Naive thymus-derived CD4-positive, alpha-beta T cell (primary cell): ENCODE measurements at regions not wholly inside any gene's neighbourhood (a gene's known extent, or its start where the extent isn't known, plus 50 kb on each side); places are given as distances from the start of the nearest gene placed in this dataset.

Experiments
- ATAC-seq: fragments of 150-1000 bp; cut with Tn5 transposase; 2 replicates; pipeline ENCODE4 v1.10.0; 2021; ENCODE audit warnings: mild to moderate bottlenecking, moderate library complexity
- CTCF ChIA-PET: fragments of 350-600 bp; sonication (Branson Sonifier 250); formaldehyde crosslinking; loops from one replicate; lab custom pipeline; 2021; ENCODE audit warnings: antibody characterized with exemption; lab: Charles Lee
- POLR2A ChIA-PET: fragments of 350-600 bp; sonication (Branson Sonifier 250); formaldehyde crosslinking; loops from one replicate; lab custom pipeline; 2021; ENCODE audit warnings: antibody characterized with exemption, inconsistent platforms; lab: Charles Lee
- DNase-seq, 9 donors: peaks; one replicate each; pipeline versions ENCODE4 v3.0.0 to v3.0.0-alpha.2; 2020 to 2022; ENCODE audit warnings: mixed read lengths in 1 of 9
- H3K27ac ChIP-seq: one replicate; pipeline ENCODE4 v1.7.0; 2013; ENCODE audit warnings: mild to moderate bottlenecking, low read depth, low read length, moderate library complexity
- H3K27me3 ChIP-seq, 2 donors: one replicate each; pipeline ENCODE4 v1.7.0; 2013; ENCODE audit warnings: low read length in 2 of 2, mild to moderate bottlenecking in 2 of 2, moderate library complexity in 2 of 2; ENCODE audit not compliant: control insufficient read depth in 2 of 2, insufficient read depth in 2 of 2
- H3K36me3 ChIP-seq, 3 experiments: 1 replicate in 2 of 3; 2 replicates in 1 of 3; pipeline ENCODE4 v1.7.0; 2013; ENCODE audit warnings: low read length in 3 of 3, mild to moderate bottlenecking in 3 of 3, moderate library complexity in 1 of 3; ENCODE audit not compliant: insufficient read depth in 3 of 3, control insufficient read depth in 2 of 3
- H3K4me1 ChIP-seq, 2 donors: one replicate each; pipeline ENCODE4 v1.7.0; 2013; ENCODE audit warnings: low read length in 2 of 2, mild to moderate bottlenecking in 2 of 2, moderate library complexity in 1 of 2; ENCODE audit not compliant: control insufficient read depth in 2 of 2, insufficient read depth in 2 of 2
- H3K4me3 ChIP-seq: 2 replicates; pipeline ENCODE4 v1.7.0; 2013; ENCODE audit warnings: mild to moderate bottlenecking, low read length
- H3K9me3 ChIP-seq, 3 experiments: 1 replicate in 2 of 3; 2 replicates in 1 of 3; pipeline ENCODE4 v1.7.0; 2013; ENCODE audit warnings: low read length in 3 of 3; ENCODE audit not compliant: control insufficient read depth in 2 of 3
- H3K27ac Mint-ChIP-seq, 9 donors: one replicate each; pipeline ENCODE4 v1.8.0; 2020 to 2022; ENCODE audit warnings: mixed read lengths in 9 of 9, mild to moderate bottlenecking in 8 of 9, moderate library complexity in 5 of 9, inconsistent platforms in 2 of 9
- H3K27me3 Mint-ChIP-seq, 5 donors: one replicate each; pipeline ENCODE4 v1.8.0; 2021 to 2022; ENCODE audit warnings: mixed read lengths in 5 of 5, mild to moderate bottlenecking in 1 of 5
- H3K36me3 Mint-ChIP-seq, 5 donors: one replicate each; pipeline ENCODE4 v1.8.0; 2020 to 2022; ENCODE audit warnings: mixed read lengths in 5 of 5, mild to moderate bottlenecking in 3 of 5, inconsistent platforms in 1 of 5
- H3K4me1 Mint-ChIP-seq, 7 donors: one replicate each; pipeline ENCODE4 v1.8.0; 2020 to 2022; ENCODE audit warnings: mixed read lengths in 7 of 7, mild to moderate bottlenecking in 3 of 7, inconsistent platforms in 1 of 7
- H3K4me3 Mint-ChIP-seq, 10 donors: one replicate each; pipeline ENCODE4 v1.8.0; 2020 to 2022; ENCODE audit warnings: mild to moderate bottlenecking in 10 of 10, mixed read lengths in 10 of 10, moderate library complexity in 6 of 10, inconsistent platforms in 2 of 10
- H3K9me3 Mint-ChIP-seq, 11 donors: one replicate each; pipeline ENCODE4 v1.8.0; 2020 to 2022; ENCODE audit warnings: mixed read lengths in 11 of 11, mild to moderate bottlenecking in 4 of 11, inconsistent platforms in 1 of 11, moderate library complexity in 1 of 11
- intact Hi-C, 2 donors: fragments of 100-400 bp; cut with micrococcal nuclease; formaldehyde crosslinking; loops; one replicate each; pipeline ENCODE4 v1.15.1; 2023

- Mint-ChIP-seq H3K9me3 (peaks cover 0 to 28% (median 9%) of the 10 kb centered on the region in 11 donors), H3K4me3 (no peak overlapping the region), H3K27me3 (no peaks in the 10 kb centered on the region), H3K4me1 (no peaks in the 10 kb centered on the region), H3K36me3 (no peaks in the 10 kb centered on the region), H3K27ac (no peak overlapping the region)
- Histone ChIP-seq H3K4me3 (no peak overlapping the region), H3K36me3 (no peaks in the 10 kb centered on the region), H3K9me3 (no peaks in the 10 kb centered on the region), H3K27ac (no peak overlapping the region), H3K4me1 (no peaks in the 10 kb centered on the region), H3K27me3 (no peaks in the 10 kb centered on the region)
- ChIA-PET POLR2A (no interaction called here), CTCF (no interaction called here)
- intact Hi-C loops = no loop called here
- ATAC-seq = no peak
- DNase-seq = no peak
These were observed 116.5 kb downstream of the NOL4 start for GRCh38 chr18:34108206-34108605.

- ChIA-PET POLR2A (no interaction called here), CTCF (no interaction called here)
- Histone ChIP-seq H3K36me3 (no peaks in the 10 kb centered on the region), H3K4me3 (no peak overlapping the region), H3K27ac (no peak overlapping the region), H3K4me1 (no peaks in the 10 kb centered on the region), H3K9me3 (no peaks in the 10 kb centered on the region), H3K27me3 (peaks cover 0 to 2% of the 10 kb centered on the region in 2 donors)
- H3K27ac Mint-ChIP-seq = no peak overlapping the region
- H3K4me1 Mint-ChIP-seq = no peaks in the 10 kb centered on the region
- intact Hi-C loops = no loop called here
- no peak for ATAC-seq
- no peaks in the 10 kb centered on the region for H3K36me3 Mint-ChIP-seq
- peaks cover 0 to 3% (median 0%) of the 10 kb centered on the region in 11 donors for H3K9me3 Mint-ChIP-seq
- H3K4me3 Mint-ChIP-seq = no peak overlapping the region
- DNase-seq = no peak
- H3K27me3 Mint-ChIP-seq = no peaks in the 10 kb centered on the region
These were observed 126.6 kb downstream of the NOL4 start for GRCh38 chr18:34098109-34098508.

- Histone ChIP-seq H3K4me3 (no peak overlapping the region), H3K9me3 (no peaks in the 10 kb centered on the region), H3K36me3 (no peaks in the 10 kb centered on the region), H3K27ac (no peak overlapping the region), H3K27me3 (peaks cover 0 to 2% of the 10 kb centered on the region in 2 donors), H3K4me1 (no peaks in the 10 kb centered on the region)
- intact Hi-C loops = no loop called here
- Mint-ChIP-seq H3K4me1 (no peaks in the 10 kb centered on the region), H3K4me3 (no peak overlapping the region), H3K27ac (no peak overlapping the region), H3K27me3 (no peaks in the 10 kb centered on the region), H3K9me3 (peaks cover 0 to 3% (median 0%) of the 10 kb centered on the region in 11 donors), H3K36me3 (no peaks in the 10 kb centered on the region)
- no peak for DNase-seq
- no peak for ATAC-seq
- CTCF ChIA-PET = interaction anchor here (0.8 kb wide), 1 partner anchor 426 kb away, joined by 3 read pairs; no protein-coding TSS in a partner anchor
- POLR2A ChIA-PET = no interaction called here
These were observed 127.4 kb downstream of the NOL4 start for GRCh38 chr18:34097312-34097711.

- intact Hi-C loops = no loop called here
- Histone ChIP-seq H3K9me3 (no peaks in the 10 kb centered on the region), H3K36me3 (no peaks in the 10 kb centered on the region), H3K27ac (no peak overlapping the region), H3K27me3 (no peaks in the 10 kb centered on the region), H3K4me1 (no peaks in the 10 kb centered on the region), H3K4me3 (no peak overlapping the region)
- ChIA-PET POLR2A (no interaction called here), CTCF (no interaction called here)
- Mint-ChIP-seq H3K27ac (no peak overlapping the region), H3K4me1 (no peaks in the 10 kb centered on the region), H3K9me3 (peaks cover 0 to 13% (median 4%) of the 10 kb centered on the region in 11 donors), H3K27me3 (no peaks in the 10 kb centered on the region), H3K4me3 (no peak overlapping the region), H3K36me3 (no peaks in the 10 kb centered on the region)
- DNase-seq (no peak), ATAC-seq (no peak)
These were observed 130.6 kb downstream of the NOL4 start for GRCh38 chr18:34094148-34094547.

GRCh38 chr18:34092796-34093195 lies 131.9 kb downstream of the NOL4 start:
- H3K27ac ChIP-seq = no peak overlapping the region
- H3K36me3 ChIP-seq = no peaks in the 10 kb centered on the region
- no peak for ATAC-seq
- DNase-seq = no peak
- H3K27me3 Mint-ChIP-seq = no peaks in the 10 kb centered on the region
- H3K27ac Mint-ChIP-seq = no peak overlapping the region
- H3K9me3 ChIP-seq = no peaks in the 10 kb centered on the region
- H3K36me3 Mint-ChIP-seq = no peaks in the 10 kb centered on the region
- no peaks in the 10 kb centered on the region for H3K4me1 Mint-ChIP-seq
- no peak overlapping the region for H3K4me3 ChIP-seq
- ChIA-PET CTCF (no interaction called here), POLR2A (no interaction called here)
- H3K27me3 ChIP-seq = no peaks in the 10 kb centered on the region
- no peak overlapping the region for H3K4me3 Mint-ChIP-seq
- H3K4me1 ChIP-seq = no peaks in the 10 kb centered on the region
- intact Hi-C loops = no loop called here
- peaks cover 0 to 13% (median 4%) of the 10 kb centered on the region in 11 donors for H3K9me3 Mint-ChIP-seq

GRCh38 chr18:34086370-34086769 lies 138.3 kb downstream of the NOL4 start:
- ATAC-seq (no peak), DNase-seq (no peak)
- Histone ChIP-seq H3K9me3 (no peaks in the 10 kb centered on the region), H3K27ac (no peak overlapping the region), H3K4me3 (no peak overlapping the region), H3K36me3 (no peaks in the 10 kb centered on the region), H3K4me1 (no peaks in the 10 kb centered on the region), H3K27me3 (no peaks in the 10 kb centered on the region)
- POLR2A ChIA-PET = no interaction called here
- CTCF ChIA-PET = no interaction called here
- no peaks in the 10 kb centered on the region for H3K4me1 Mint-ChIP-seq
- H3K36me3 Mint-ChIP-seq = no peaks in the 10 kb centered on the region
- H3K27ac Mint-ChIP-seq = no peak overlapping the region
- intact Hi-C loops = no loop called here
- H3K9me3 Mint-ChIP-seq = peaks cover 0 to 17% (median 4%) of the 10 kb centered on the region in 11 donors
- H3K27me3 Mint-ChIP-seq = no peaks in the 10 kb centered on the region
- no peak overlapping the region for H3K4me3 Mint-ChIP-seq

- ChIA-PET POLR2A (no interaction called here), CTCF (no interaction called here)
- Mint-ChIP-seq H3K4me3 (no peak overlapping the region), H3K9me3 (peaks cover 0 to 14% (median 1%) of the 10 kb centered on the region in 11 donors), H3K4me1 (no peaks in the 10 kb centered on the region), H3K27ac (no peak overlapping the region), H3K27me3 (no peaks in the 10 kb centered on the region), H3K36me3 (no peaks in the 10 kb centered on the region)
- Histone ChIP-seq H3K27ac (no peak overlapping the region), H3K4me3 (no peak overlapping the region), H3K4me1 (no peaks in the 10 kb centered on the region), H3K36me3 (no peaks in the 10 kb centered on the region), H3K27me3 (no peaks in the 10 kb centered on the region), H3K9me3 (no peaks in the 10 kb centered on the region)
- DNase-seq = no peak
- intact Hi-C loops = no loop called here
- no peak for ATAC-seq
These were observed 139.5 kb downstream of the NOL4 start for GRCh38 chr18:34085140-34085739.
